A673 (cell line): ENCODE measurements at regions not wholly inside any gene's neighbourhood (a gene's known extent, or its start where the extent isn't known, plus 50 kb on each side); places are given as distances from the start of the nearest gene placed in this dataset.

Experiments
- BruUV-seq: library from RNA; stranded (reverse); fragments of 400-500 nt; replicated peaks from 2 replicates; lab custom pipeline; 2021; lab: Mats Ljungman, UMichigan
- CTCF ChIA-PET: fragments of 300-600 bp; sonication (Branson Sonifier 250); formaldehyde crosslinking; loops from one replicate; lab custom pipeline; 2022; ENCODE audit warnings: antibody characterized with exemption; lab: Charles Lee
- POLR2A ChIA-PET: fragments of 300-600 bp; sonication (Branson Sonifier 250); formaldehyde crosslinking; loops from one replicate; lab custom pipeline; 2022; ENCODE audit warnings: antibody characterized with exemption; ENCODE audit not compliant: low non-redundant PET; lab: Charles Lee
- DNase-seq: peaks from one replicate; pipeline ENCODE4 v3.0.0-alpha.2; 2015; ENCODE audit warnings: low spot score
- H3K27ac ChIP-seq: fragments of 200-600 bp; sonication (generic); 2 replicates; pipeline ENCODE4 v1.5.1; 2016; ENCODE audit warnings: mixed run types, low read depth, mild to moderate bottlenecking, mixed read lengths, antibody characterized with exemption, low read length; ENCODE audit not compliant: poor library complexity, severe bottlenecking
- H3K27me3 ChIP-seq: fragments of 200-600 bp; sonication (generic); replicated peaks from 2 replicates; pipeline ENCODE4 v1.6.1; 2017; ENCODE audit warnings: mixed run types, low read depth, mild to moderate bottlenecking, mixed read lengths, antibody characterized with exemption, low read length; ENCODE audit not compliant: insufficient read depth, poor library complexity
- H3K36me3 ChIP-seq: fragments of 200-600 bp; sonication (generic); 2 replicates; pipeline ENCODE4 v1.6.1; 2016; ENCODE audit warnings: mixed run types, mild to moderate bottlenecking, mixed read lengths, antibody characterized with exemption, low read length; ENCODE audit not compliant: insufficient read depth, poor library complexity, severe bottlenecking
- H3K4me1 ChIP-seq: fragments of 200-600 bp; sonication (generic); 2 replicates; pipeline ENCODE4 v1.6.1; 2017; ENCODE audit warnings: mixed run types, mild to moderate bottlenecking, mixed read lengths, antibody characterized with exemption, low read length; ENCODE audit not compliant: insufficient read depth, poor library complexity, severe bottlenecking
- H3K4me3 ChIP-seq: fragments of 200-600 bp; sonication (generic); 2 replicates; pipeline ENCODE4 v1.5.1; 2016; ENCODE audit warnings: low read depth, mixed run types, mild to moderate bottlenecking, mixed read lengths, low read length; ENCODE audit not compliant: poor library complexity, severe bottlenecking
- H3K9me3 ChIP-seq: fragments of 200-600 bp; sonication (generic); 2 replicates; pipeline ENCODE4 v1.6.1; 2016; ENCODE audit warnings: mixed run types, low read depth, mild to moderate bottlenecking, mixed read lengths, antibody characterized with exemption, low read length; ENCODE audit not compliant: poor library complexity, severe bottlenecking
- EZH2 ChIP-seq: fragments of 200-600 bp; sonication (generic); IDR thresholded peaks from 2 replicates; pipeline ENCODE4 v1.6.1; 2017; ENCODE audit warnings: borderline replicate concordance, low read depth, mild to moderate bottlenecking, mixed read lengths, antibody characterized with exemption, low read length; ENCODE audit not compliant: poor library complexity, severe bottlenecking
- intact Hi-C: fragments of 100-400 bp; cut with micrococcal nuclease; formaldehyde crosslinking; loops from one replicate; pipeline ENCODE4 v1.10.0; 2022; ENCODE audit not compliant: unreplicated experiment
- TF ChIP-seq, protein P1 (sequence below): fragments of 300-800, 200-600 bp; sonication (generic); conservative IDR thresholded peaks from 2 replicates; pipeline ENCODE4 v1.5.1; 2017; ENCODE audit warnings: low read depth, mild to moderate bottlenecking, antibody characterized with exemption, low read length, moderate library complexity, mixed read lengths

DNA sequence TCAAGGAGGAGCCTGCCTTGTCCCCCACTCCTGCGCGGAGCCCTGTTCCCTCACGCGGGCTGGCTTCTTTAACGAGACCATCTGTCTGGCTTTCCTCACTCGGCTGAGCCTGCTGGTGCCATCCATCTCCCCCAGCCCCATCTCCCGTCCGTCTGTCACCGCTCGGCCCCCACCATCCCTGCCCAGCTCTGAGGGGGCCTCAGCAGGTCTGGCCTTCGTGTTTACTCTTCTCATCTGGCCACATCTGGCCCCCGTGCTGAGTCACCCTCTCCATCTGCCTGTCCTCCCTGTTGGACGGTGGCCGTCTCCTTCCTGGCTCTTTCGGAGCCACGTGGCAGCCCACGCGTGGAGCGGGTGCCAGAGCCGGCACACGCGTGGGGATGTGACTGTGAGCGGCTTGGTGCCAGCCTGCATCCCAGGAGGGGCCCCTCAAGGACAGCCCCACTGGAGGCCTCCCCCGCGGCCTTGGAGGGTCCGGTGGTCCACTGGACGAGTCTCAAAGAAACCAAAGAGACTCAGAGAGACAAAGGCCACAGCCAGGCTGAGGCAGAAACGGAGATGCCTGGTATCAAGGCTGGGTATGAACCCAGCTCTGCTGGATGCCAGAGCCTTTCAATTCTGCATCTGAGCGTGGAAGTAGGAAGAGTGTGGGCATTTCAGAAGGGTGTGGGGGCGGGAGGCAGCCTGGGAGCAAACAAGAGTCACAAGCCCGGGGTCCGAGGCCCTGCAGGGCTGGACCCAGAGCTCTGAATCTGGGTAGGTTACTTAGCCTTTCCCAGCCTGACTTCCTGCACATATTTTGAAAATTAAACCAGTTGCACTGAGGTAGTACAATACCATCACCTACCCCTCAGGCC, 76.7 kb upstream of the UNC5A start:
- H3K4me1 ChIP-seq: no peaks in the 10 kb centered on the region
- intact Hi-C loops: no loop called here
- H3K4me3 ChIP-seq: no peak overlapping the region
- H3K9me3 ChIP-seq: no peaks in the 10 kb centered on the region
- TF ChIP-seq, protein P1, sequence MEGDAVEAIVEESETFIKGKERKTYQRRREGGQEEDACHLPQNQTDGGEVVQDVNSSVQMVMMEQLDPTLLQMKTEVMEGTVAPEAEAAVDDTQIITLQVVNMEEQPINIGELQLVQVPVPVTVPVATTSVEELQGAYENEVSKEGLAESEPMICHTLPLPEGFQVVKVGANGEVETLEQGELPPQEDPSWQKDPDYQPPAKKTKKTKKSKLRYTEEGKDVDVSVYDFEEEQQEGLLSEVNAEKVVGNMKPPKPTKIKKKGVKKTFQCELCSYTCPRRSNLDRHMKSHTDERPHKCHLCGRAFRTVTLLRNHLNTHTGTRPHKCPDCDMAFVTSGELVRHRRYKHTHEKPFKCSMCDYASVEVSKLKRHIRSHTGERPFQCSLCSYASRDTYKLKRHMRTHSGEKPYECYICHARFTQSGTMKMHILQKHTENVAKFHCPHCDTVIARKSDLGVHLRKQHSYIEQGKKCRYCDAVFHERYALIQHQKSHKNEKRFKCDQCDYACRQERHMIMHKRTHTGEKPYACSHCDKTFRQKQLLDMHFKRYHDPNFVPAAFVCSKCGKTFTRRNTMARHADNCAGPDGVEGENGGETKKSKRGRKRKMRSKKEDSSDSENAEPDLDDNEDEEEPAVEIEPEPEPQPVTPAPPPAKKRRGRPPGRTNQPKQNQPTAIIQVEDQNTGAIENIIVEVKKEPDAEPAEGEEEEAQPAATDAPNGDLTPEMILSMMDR: no peak
- no peak for TF ChIP-seq EZH2
- ChIA-PET POLR2A (no interaction called here), CTCF (no interaction called here)
- H3K27me3 ChIP-seq: no peaks in the 10 kb centered on the region
- H3K36me3 ChIP-seq: no peaks in the 10 kb centered on the region
- no peak for DNase-seq
- BruUV-seq: no TSS peak
- H3K27ac ChIP-seq: no peak overlapping the region

DNA sequence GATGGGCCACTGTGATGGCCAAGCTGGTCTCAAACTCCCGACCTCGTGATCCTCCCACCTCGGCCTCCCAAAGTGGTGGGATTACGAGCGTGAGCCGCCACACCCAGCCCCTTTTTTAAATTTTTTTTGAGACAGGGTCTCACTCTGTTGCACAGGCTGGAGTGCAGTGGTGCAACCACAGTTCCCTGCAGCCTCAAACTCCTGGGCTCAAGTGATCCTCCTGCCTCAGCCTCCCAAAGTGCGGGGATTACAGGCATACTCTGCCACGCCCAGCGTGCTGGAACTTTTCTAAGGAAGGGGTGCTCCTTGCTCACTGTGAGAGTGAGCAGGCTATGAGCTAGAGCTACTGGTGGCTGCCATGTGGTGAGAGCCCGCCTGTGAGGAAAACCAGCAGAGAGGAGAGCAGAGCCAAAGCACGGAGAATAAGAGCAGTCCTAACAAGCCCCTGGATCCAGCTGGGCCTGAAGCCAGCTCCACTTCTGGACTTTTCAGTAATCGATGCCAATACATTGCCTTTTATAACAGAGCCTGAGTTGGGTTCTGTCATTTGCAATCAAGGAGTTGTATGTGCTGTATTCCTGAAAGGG, 75.5 kb upstream of the UNC5A start:
- no TSS peak for BruUV-seq
- CTCF ChIA-PET: no interaction called here

DNA sequence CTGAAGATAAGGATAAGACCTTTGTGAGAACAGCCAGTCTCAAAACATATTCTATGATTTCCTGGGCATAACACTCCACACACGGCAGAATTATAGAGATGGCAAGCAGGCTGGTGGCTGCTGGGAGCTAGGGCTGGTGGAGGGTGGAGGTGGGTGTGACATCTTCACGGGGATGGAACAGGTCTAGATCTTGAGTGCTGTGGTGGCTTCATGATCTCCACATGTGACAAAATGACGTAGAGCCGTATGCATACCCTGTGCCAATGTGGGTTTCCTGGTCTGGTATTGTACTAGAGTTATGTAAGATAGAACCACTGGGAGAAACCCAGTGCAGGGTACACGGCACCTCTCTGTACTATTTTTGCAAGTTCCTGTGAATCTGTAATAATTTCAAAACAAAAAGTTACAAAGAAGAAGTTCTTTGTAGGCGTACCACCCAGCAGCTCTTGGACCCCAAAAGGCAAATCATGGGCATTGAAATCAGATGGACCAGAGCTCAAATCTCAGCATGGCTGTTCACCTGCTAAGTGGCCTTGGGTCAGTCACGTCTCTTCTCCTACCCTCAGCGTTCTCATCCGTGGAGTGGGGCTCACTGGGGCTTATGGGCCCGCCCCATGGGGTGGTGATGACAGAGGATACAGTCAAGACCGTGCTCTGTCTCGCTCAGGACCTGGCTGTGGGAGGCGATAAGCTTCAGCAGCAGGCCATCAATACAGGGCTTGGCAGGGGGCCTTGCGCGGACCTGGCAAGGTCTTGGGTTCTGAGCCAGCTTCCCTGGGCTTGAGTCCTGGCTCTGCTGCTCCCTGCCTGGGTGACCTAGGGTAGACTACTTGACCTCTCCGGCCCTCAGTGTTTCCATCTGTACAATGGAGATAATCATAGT, 74.7 kb upstream of the UNC5A start:
- ChIA-PET CTCF (no interaction called here), POLR2A (no interaction called here)
- no TSS peak for BruUV-seq
- H3K4me1 ChIP-seq: peaks cover 6% of the 10 kb centered on the region
- no peak overlapping the region for H3K4me3 ChIP-seq
- DNase-seq: no peak
- no peak overlapping the region for H3K27ac ChIP-seq
- no peaks in the 10 kb centered on the region for H3K36me3 ChIP-seq
- no peaks in the 10 kb centered on the region for H3K9me3 ChIP-seq
- no peaks in the 10 kb centered on the region for H3K27me3 ChIP-seq
- intact Hi-C loops: no loop called here
- no peak for TF ChIP-seq EZH2
- TF ChIP-seq, protein P1: no peak

More for the DNA sequence above, 75.5 kb upstream of the UNC5A start:
- intact Hi-C loops: no loop called here
- TF ChIP-seq, protein P1: no peak
- TF ChIP-seq EZH2: no peak
- H3K9me3 ChIP-seq: no peaks in the 10 kb centered on the region
- no peak overlapping the region for H3K27ac ChIP-seq
- no peaks in the 10 kb centered on the region for H3K27me3 ChIP-seq
- POLR2A ChIA-PET: no interaction called here
- no peak for DNase-seq
- no peak overlapping the region for H3K4me3 ChIP-seq
- peaks cover 4% of the 10 kb centered on the region for H3K4me1 ChIP-seq
- H3K36me3 ChIP-seq: no peaks in the 10 kb centered on the region
